Mammary epithelial cell (primary cell): ENCODE measurements at regions not wholly inside any gene's neighbourhood (a gene's known extent, or its start where the extent isn't known, plus 50 kb on each side); places are given as distances from the start of the nearest gene placed in this dataset.

Source experiments
- EZH2 ChIP-seq: IDR thresholded peaks from 2 replicates; pipeline ENCODE4 v1.6.1; 2012; ENCODE audit warnings: low read length, inconsistent platforms, borderline replicate concordance
- TF ChIP-seq, protein P1 (sequence below), 2 donors: IDR thresholded peaks in 1 of 2; conservative IDR thresholded peaks in 1 of 2; 2 replicates each; pipeline ENCODE4 v1.5.1; 2011 to 2012; ENCODE audit warnings: inconsistent platforms in 2 of 2, low read length in 2 of 2, mild to moderate bottlenecking in 2 of 2, control low read depth in 1 of 2, low read depth in 1 of 2; ENCODE audit not compliant: insufficient read depth in 1 of 2; ENCODE audit errors: extremely low read depth in 1 of 2

DNA sequence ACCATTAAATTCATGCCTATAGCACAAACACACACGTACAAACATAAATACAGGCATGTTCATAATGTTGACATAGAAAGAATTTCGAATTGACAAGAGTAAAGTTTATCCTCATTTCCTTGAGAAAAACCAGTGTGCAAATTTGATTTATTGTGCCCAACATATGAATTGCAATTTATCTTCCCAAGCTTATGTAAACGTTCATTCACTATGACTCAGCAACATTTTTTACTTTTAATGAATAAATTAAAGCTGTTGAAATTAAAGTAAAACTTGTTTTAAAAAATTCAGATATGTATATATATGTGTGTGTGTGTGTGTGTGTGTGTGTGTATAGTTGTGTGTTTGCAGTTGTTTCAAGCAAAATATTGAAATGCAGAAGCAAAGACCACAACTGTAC is 1067.9 kb downstream of the BRINP3 start:
- TF ChIP-seq, protein P1, sequence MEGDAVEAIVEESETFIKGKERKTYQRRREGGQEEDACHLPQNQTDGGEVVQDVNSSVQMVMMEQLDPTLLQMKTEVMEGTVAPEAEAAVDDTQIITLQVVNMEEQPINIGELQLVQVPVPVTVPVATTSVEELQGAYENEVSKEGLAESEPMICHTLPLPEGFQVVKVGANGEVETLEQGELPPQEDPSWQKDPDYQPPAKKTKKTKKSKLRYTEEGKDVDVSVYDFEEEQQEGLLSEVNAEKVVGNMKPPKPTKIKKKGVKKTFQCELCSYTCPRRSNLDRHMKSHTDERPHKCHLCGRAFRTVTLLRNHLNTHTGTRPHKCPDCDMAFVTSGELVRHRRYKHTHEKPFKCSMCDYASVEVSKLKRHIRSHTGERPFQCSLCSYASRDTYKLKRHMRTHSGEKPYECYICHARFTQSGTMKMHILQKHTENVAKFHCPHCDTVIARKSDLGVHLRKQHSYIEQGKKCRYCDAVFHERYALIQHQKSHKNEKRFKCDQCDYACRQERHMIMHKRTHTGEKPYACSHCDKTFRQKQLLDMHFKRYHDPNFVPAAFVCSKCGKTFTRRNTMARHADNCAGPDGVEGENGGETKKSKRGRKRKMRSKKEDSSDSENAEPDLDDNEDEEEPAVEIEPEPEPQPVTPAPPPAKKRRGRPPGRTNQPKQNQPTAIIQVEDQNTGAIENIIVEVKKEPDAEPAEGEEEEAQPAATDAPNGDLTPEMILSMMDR (conservative IDR thresholded peaks at IDR 0.05 in 1 of 2, IDR thresholded peaks at IDR 0.05 in 1 of 2; ENCODE audit: extremely low read depth in 1 of 2, insufficient read depth in 1 of 2, low read depth in 1 of 2, low read length in 2 of 2) = no peak
- TF ChIP-seq EZH2 = no peak
